H1 (cell line): ENCODE measurements at regions not wholly inside any gene's neighbourhood (a gene's known extent, or its start where the extent isn't known, plus 50 kb on each side); places are given as distances from the start of the nearest gene placed in this dataset.

Experiments
- ATF3 ChIP-seq: IDR thresholded peaks from 2 replicates; pipeline ENCODE4 v1.6.1; 2011; ENCODE audit warnings: low read depth, mild to moderate bottlenecking, low read length; ENCODE audit not compliant: insufficient read depth
- CHD7 ChIP-seq: fragments of 300-600 bp; sonication (generic); IDR thresholded peaks from 2 replicates; pipeline ENCODE4 v1.7.1; 2012; ENCODE audit warnings: low read length, moderate library complexity, mild to moderate bottlenecking, inconsistent platforms; ENCODE audit not compliant: insufficient replicate concordance
- TEAD4 ChIP-seq: IDR thresholded peaks from 2 replicates; pipeline ENCODE4 v1.6.1; 2012; ENCODE audit warnings: low read depth, low read length, inconsistent platforms, mixed read lengths

GRCh38 chr2:92073815-92074548, 2797.2 kb upstream of the TEKT4 start (continued):
- no peak for TF ChIP-seq CHD7
- no peak for TF ChIP-seq TEAD4
- TF ChIP-seq ATF3, result no peak
